Kidney (tissue), 13 donors: ENCODE measurements at regions not wholly inside any gene's neighbourhood (a gene's known extent, or its start where the extent isn't known, plus 50 kb on each side); places are given as distances from the start of the nearest gene placed in this dataset.

Source experiments
- DNase-seq, 5 donors: peaks; one replicate each; pipeline ENCODE4 v3.0.0-alpha.2; 2013 to 2020
- FAIRE-seq: peaks from 2 replicates; lab custom pipeline; 2012; peaks lifted over from hg19 to GRCh38; lab: Jason Lieb, UNC
- H3K27ac ChIP-seq, 2 donors: one replicate each; pipeline ENCODE4 v1.7.0; 2013; ENCODE audit warnings: low read depth in 2 of 2, low read length in 2 of 2, inconsistent platforms in 1 of 2
- H3K27me3 ChIP-seq: one replicate; pipeline ENCODE4 v1.7.1; 2013; ENCODE audit warnings: low read length, inconsistent platforms; ENCODE audit not compliant: control insufficient read depth, insufficient read depth
- H3K36me3 ChIP-seq, 3 donors: one replicate each; pipeline versions ENCODE4 v1.7.0 to v1.7.1; 2013; ENCODE audit warnings: low read length in 3 of 3, control low read depth in 1 of 3, inconsistent platforms in 1 of 3; ENCODE audit not compliant: insufficient read depth in 3 of 3, control insufficient read depth in 2 of 3
- H3K4me1 ChIP-seq, 3 donors: one replicate each; pipeline versions ENCODE4 v1.7.0 to v1.7.1; 2013; ENCODE audit warnings: low read length in 3 of 3, inconsistent platforms in 1 of 3, low read depth in 1 of 3; ENCODE audit not compliant: control insufficient read depth in 2 of 3, insufficient read depth in 2 of 3
- H3K4me3 ChIP-seq, 3 donors: one replicate each; pipeline versions ENCODE4 v1.7.0 to v1.8.1; 2013; ENCODE audit warnings: low read length in 3 of 3, control low read depth in 1 of 3, inconsistent platforms in 1 of 3
- H3K9ac ChIP-seq, 3 donors: one replicate each; pipeline versions ENCODE4 v1.7.0 to v1.7.1; 2013; ENCODE audit warnings: low read length in 3 of 3, control low read depth in 1 of 3, inconsistent platforms in 1 of 3
- H3K9me3 ChIP-seq, 3 donors: one replicate each; pipeline versions ENCODE4 v1.7.0 to v1.7.1; 2013; ENCODE audit warnings: low read length in 3 of 3, control low read depth in 1 of 3, inconsistent platforms in 1 of 3; ENCODE audit not compliant: control insufficient read depth in 2 of 3, insufficient read depth in 1 of 3
- CTCF ChIP-seq: IDR thresholded peaks from 3 replicates; pipeline ENCODE4 v1.5.1; 2012; ENCODE audit warnings: mild to moderate bottlenecking, moderate library complexity, borderline replicate concordance; ENCODE audit not compliant: insufficient read depth; ENCODE audit errors: extremely low read depth
- intact Hi-C: fragments of 100-400 bp; cut with DNase I; formaldehyde crosslinking; loops from one replicate; pipeline ENCODE4 v1.11.1; 2022
- donor health status: control.
- donor health status: control.
- donor health status: control.
- donor health status: control.
- donor health status: control.
- donor health status: DM: yes; HTN: yes; CAD: no.
- donor health status: Normal renal cell carcinoma (clear cell type).

DNA sequence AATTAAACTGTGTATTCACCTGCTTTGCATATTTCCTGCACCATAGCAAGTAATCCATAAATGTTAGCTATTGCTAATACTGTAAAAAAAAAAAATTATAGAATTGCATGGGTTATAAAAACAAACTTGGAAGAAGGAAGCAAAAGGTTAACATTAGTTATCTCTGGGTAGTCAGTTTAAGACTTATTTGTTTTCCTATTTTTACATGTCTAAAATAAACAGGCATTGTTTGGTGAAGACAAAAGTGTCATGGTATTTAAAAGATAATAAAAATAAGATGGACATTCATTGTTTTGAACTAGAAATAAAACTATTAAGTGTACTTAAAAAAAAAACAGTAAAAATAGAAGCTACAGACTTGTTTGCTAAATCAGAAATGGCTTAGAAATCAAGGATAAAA is 313.8 kb downstream of the SOX9 start:
- Histone ChIP-seq H3K4me3 (no peak overlapping the region), H3K27ac (no peak overlapping the region), H3K4me1 (no peaks in the 10 kb centered on the region), H3K36me3 (no peaks in the 10 kb centered on the region), H3K9ac (no peak overlapping the region), H3K9me3 (no peaks in the 10 kb centered on the region), H3K27me3 (no peaks in the 10 kb centered on the region)
- no peak for FAIRE-seq
- intact Hi-C loops = no loop called here
- DNase-seq = no peak
- TF ChIP-seq CTCF = no peak

GRCh38 chr17:72434991-72435618 is 314.3 kb downstream of the SOX9 start:
- H3K36me3 ChIP-seq = no peaks in the 10 kb centered on the region
- no peak overlapping the region for H3K4me3 ChIP-seq
- H3K9me3 ChIP-seq = no peaks in the 10 kb centered on the region
- no peak for TF ChIP-seq CTCF
- H3K27ac ChIP-seq = no peak overlapping the region
- H3K27me3 ChIP-seq = no peaks in the 10 kb centered on the region
- H3K4me1 ChIP-seq = no peaks in the 10 kb centered on the region
- intact Hi-C loops = no loop called here
- DNase-seq = peak in 1 of 5 donors; percentile 17
- FAIRE-seq = no peak
- no peak overlapping the region for H3K9ac ChIP-seq

DNA sequence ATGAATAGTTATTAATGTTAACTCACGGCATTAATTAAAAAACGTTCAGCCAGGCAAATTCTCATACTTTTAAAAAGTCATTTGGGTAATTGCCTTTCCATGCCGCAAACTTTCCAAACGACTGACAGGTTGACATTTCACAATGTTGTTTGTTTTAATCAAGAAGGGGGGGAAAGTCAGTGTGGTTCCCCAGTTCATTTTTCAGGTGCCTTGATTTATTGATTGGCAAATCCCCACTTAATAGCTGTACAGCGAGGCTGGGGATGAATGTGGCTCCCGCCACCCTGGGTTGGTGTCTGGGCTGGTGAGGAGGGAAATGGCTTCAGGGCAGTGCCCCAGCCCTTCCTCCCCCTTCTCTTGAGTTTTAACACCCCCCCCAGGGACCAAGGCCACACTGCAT is 318.0 kb downstream of the SOX9 start:
- Histone ChIP-seq H3K27me3 (no peaks in the 10 kb centered on the region), H3K4me3 (no peak overlapping the region), H3K9ac (no peak overlapping the region), H3K36me3 (no peaks in the 10 kb centered on the region), H3K27ac (no peak overlapping the region), H3K9me3 (no peaks in the 10 kb centered on the region), H3K4me1 (no peaks in the 10 kb centered on the region)
- DNase-seq (no peak), FAIRE-seq (no peak)
- no peak for TF ChIP-seq CTCF
- intact Hi-C loops = no loop called here

- DNase-seq (peak in 1 of 5 donors; percentile 30), FAIRE-seq (no peak)
- Histone ChIP-seq H3K9ac (no peak overlapping the region), H3K9me3 (no peaks in the 10 kb centered on the region), H3K36me3 (no peaks in the 10 kb centered on the region), H3K27me3 (no peaks in the 10 kb centered on the region), H3K4me3 (no peak overlapping the region), H3K4me1 (no peaks in the 10 kb centered on the region), H3K27ac (no peak overlapping the region)
- no peak for TF ChIP-seq CTCF
- intact Hi-C loops = no loop called here
Observed at GRCh38 chr17:72439893-72440502, 319.2 kb downstream of the SOX9 start.
